Suppressor macrophage treated with lipopolysaccharide for 1 hour (primary cell): ENCODE measurements at regions not wholly inside any gene's neighbourhood (a gene's known extent, or its start where the extent isn't known, plus 50 kb on each side); places are given as distances from the start of the nearest gene placed in this dataset.

ENCODE experiments used
- DNase-seq, 3 donors: peaks; one replicate each; pipeline ENCODE4 v3.0.0-alpha.2; 2020 to 2022

DNA sequence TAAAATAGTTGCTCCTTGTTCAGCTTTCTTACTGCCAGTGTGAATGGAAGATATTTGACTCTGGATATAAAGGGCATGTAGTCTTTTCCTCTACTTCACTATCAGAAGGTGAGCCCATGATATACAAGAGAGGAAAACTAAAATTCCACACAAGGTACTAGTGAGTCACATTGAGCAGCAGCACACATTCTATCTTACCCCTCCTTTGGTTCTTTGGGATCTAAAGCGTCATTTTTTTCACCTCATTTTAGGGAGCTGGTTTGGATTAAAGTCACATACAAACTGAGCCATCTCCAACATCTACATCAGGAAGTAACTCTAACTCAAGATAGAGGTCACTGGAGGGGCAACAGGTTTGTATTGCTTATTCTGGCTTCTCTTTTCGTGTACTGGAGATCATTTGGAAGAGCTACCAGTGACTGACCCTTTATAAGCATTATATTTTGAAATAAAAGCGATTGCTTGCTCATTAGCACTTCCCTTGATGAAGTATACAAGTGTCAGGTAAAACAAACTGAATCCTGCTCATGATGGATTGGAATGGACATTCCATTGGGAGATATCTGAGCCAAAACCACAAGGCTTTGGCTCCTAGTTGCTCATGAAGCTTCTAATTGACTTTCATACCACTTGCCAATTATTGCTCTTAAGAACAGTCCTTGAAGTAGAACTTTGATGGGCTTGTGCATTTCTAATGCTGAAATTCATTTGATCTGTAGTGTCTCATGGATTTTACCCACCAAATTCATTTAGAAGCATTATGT, 124.1 kb downstream of the SPCS3 start:
- no peak for DNase-seq

DNA sequence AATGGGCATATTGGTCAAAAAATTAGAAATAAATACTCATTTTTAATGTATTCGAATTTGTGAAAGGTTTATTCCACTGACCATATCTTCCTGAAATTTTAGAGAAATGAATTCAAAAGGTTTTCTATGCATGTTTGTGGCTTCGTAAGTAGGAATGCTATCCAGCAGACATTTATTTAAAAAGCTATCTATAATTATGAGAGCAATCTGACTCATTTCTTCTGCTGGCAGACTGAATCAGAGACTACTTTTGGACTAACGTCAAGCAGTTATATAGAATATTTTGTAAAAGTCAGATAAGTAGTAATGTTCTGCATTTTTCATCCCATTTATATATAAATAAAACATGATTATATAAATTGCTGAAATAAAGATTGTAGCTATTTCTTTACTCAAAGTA, 125.0 kb downstream of the SPCS3 start:
- no peak for DNase-seq

DNA sequence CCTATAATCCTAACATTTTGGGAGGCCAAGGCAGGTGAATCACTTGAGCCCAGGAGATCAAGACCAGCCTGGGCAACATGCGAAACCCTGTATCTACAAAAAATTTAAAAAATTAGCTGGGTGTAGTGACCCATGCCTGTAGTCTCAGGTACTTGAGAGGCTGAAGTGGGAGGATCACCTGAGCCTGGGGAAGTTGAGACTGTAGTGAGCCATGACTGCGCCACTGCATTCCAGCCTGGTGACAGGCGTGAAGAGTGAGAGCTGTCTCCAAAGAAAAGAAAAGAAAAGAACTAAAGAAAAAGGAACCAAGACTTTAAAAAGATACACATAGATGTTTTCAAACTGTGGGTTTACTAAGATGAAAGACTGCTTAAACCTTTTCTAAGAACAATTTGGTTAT, 129.0 kb downstream of the SPCS3 start:
- no peak for DNase-seq

DNA sequence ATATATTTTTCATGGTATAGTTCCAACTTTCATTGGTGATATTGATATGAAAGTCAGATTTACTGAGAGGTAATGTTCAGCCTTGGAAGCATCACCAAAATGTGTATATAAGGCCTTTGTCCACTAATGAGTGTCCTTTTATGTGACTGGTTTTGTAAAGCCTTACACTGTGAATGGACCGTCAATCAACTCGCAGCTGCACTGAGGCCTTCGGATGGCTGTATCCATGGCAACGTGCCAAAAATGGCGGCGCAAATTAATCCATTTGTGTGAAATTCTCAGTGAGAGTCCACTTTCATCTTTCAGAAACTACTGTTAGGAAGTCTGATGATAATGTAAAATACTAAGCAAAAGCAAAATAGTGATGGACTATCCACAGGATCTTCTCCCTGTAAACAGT, 131.7 kb downstream of the SPCS3 start:
- DNase-seq, result no peak

DNA sequence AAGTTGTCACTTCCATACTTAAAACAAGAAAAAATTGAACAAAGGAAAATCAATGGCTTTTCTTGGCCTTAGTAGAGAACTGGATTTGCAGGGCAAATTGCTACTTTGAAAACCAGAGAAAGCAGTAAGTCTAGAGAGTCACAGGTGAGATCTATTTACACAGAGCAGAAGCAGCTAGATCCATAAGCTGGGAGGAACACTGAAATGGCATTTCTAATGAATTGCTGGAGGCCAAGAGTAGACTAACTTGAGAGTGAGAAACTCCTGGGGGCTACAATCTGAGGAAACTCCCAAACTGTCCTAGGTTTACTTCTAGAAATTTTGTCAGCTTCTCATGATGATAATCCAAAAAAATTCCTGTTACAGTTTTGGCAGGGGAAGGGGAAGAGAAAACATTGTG, 133.3 kb downstream of the SPCS3 start:
- DNase-seq, result no peak

DNA sequence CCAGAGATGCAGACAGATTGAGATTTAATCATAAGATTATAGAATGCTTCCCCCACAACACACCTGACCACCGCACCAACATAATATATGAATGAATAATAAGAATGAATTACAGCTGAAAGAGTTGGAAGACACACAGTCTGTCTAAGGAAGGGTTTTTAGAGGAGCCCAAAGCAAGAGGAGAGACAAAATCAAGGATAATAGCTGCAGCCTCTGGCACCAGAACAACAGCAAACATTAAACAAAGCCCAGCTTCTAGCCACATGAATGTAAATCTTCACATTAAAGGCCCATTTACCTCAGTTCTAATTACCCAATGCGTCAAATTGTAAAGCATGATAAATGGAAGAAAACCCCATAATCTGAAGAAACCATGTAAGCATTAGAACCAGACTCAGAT, 133.9 kb downstream of the SPCS3 start:
- no peak for DNase-seq

DNA sequence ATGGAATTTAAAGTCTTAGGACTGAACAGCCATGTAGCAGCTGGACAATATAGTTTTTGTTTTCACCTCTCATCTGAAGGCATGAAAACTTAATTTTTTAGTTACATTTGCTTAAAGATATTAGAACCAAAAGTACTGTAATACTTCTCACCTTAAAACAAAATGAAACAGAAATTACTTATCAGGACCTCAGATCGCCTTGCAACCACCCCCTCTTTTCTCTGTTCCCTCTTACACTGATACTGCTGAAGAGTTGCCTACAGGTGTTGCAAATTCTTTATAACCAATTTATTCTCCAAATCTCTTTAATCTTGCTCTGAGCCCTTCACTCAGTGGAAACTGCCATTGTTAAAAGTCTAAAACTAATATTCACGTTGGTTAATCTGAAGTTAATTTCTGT, 145.0 kb downstream of the SPCS3 start:
- DNase-seq, result no peak

DNA sequence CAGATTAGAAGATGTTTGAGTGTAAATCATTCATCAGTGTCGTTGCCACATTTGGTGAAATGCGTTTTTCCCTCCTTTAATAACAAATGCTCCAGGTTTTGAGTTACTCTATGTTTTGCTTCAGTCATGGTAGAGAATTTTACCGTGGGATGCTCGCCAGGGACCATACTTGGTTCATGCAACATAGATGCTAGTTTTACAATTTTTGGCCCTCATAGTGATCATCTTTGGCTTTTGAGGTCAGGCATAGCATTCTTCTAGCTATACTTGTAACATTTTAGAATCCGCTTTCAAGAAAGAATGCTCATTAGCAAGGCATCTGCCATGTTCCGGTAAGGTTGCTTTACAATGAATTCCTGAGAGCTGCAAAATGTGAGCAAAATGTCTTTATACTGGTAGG, 147.2 kb downstream of the SPCS3 start:
- DNase-seq, result no peak

DNA sequence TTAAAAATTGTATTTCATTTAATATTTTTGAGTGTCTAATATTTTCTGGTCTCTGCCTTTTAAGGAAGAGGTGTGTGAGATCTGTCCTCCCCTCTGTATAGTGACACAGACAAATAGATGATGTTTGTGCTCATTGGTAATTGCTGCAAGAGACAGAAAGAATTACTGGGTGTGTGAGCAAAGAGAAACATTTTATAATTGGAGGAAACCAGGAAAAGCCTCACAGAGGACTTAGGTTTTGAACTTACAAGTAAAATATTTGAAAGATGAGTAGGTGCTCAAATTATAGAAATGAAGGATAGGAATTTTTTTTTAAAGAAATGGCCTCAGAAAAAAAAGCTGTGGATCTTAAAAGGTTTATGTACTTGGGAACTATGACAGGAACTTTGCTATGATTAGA, 149.8 kb downstream of the SPCS3 start:
- no peak for DNase-seq

DNA sequence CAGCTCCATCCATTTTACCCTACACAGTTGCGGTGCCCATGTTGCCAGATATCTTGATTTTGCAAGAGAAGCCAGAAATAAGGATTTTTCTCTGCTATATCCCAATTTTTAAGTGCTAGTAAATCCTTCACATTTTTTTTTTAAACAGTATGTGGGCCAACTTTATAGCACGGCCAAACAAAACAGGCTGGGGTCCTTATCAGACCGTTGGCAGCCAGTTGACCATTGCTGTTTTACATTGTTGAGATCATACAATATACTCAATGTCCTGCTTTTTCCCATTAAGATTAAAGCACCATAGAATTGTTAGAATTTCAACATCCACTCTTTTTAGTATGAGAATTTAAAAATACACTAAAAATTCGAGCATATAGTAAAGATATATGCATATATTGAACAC, 150.9 kb downstream of the SPCS3 start:
- DNase-seq, result no peak

DNA sequence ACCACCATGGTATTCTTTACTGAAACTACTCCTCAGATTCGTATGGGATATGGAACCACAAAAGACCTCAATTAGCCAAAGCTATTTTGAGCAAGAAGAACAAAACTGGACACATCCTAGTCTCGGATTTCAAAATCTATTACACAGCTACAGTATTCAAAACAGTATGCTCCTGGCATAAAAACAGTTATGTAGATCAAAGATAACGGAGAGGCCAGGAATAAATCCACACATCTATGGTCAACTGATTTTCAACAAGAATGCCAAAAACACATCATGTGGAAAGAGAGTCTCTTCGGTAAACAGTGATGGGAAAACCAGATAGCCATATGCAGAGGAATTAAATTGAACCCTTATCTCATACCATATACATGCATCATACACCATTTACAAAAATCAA, 155.3 kb downstream of the SPCS3 start:
- DNase-seq, result no peak

DNA sequence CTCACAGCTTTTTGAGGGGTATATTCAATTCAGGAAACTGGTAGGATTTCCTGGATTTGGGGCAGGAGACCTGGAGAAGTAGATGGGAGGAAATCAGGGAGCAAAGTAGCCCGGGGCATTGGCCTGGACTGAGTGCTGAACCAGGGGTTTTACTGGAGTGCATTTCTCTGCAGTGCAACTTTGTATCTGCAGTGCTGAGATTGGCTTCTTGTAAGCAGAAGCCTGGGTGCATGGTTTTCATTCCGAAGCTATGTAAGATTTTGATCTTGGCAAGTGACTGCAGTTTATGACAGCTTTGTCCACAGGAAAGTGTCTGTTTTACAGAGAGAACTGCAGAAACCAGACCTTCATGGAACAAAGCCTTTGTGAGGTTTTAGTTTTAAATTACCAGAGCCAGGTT, 158.3 kb downstream of the SPCS3 start:
- DNase-seq, result no peak

DNA sequence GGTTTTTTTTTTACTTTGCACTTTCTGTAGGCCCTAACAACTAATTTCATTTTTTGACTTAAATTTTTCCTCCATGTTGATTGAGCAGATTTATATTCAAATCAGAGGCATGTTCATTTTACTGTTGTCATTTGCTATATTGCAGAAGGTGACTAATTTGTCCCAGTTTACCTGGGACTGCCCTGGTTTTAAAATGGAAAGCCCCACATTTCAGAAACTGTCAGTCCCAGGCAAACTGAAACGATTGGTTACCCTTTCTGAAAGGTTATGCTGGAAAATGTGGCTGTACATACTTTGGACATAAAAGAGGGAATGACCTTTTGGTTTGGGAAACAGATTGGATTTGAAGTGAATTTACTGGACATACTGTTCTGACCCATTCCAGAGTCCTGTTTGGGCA, 160.0 kb downstream of the SPCS3 start:
- DNase-seq, result no peak

DNA sequence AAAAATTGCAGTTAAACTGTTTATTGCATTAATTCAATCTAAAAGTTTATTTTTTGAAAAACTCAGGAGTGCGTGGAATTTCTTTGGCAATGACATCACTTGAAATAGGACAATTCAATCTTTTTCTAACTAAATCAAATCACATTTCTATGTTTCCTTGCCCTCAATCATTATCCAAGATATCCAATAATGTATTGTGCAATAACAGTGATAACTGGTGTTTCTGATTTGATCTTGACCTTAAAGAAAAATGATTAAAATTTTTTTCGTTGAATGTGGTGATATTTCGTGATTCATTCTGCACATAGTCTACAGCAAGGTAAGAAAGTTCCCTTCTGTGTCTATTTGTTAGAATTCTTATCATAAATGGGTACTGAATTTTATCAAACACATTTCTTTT, 163.2 kb downstream of the SPCS3 start:
- no peak for DNase-seq

DNA sequence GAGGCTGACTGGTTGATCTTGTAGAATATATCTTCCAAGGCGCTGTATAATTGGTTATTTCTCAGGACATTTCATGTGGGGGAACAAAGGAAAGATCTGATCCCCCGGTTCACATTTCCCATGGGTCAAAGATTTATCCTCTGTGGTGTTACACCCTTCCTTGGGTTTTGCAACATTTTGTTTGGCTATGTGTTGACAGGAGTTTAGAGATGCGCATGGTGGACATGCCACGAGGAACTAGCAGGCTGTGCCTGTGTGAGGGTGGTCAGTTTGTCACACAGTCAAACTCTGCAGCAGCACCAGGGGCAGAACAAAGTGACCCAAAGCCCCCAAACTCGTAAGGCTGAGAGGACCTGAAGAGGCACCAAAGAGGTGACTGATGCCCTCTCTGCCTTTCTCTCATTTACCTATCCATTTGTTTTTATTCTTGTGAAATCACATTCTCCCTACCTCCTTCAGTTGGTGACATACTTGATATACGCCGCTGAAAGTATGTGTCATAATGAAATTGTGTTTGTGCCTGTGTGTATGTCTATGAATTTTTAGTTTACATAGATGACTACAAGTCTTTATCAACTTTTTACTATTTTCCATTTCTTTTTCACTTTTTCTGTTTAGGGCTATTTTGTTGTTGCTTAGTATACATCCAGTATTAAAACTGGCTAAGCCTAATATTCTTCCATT, 164.7 kb downstream of the SPCS3 start:
- DNase-seq, result no peak

DNA sequence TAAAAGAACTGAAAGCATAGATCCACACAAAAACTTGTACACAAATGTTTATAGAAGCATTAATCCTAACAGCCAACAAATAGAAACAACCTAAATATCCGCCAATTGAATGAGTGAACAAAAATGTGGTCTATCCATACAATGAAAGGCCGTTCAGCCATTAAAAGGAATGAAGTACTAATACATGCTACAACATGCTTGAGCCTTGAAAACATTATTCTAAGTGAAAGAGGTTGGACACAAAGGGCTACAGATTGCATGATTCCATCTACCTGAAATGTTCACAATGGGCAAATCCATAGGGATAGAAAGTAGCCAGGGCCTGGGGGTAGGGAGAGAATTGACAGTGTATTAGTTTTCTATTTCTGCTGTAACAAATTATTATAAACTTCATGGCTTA, 169.2 kb downstream of the SPCS3 start:
- DNase-seq, result no peak

DNA sequence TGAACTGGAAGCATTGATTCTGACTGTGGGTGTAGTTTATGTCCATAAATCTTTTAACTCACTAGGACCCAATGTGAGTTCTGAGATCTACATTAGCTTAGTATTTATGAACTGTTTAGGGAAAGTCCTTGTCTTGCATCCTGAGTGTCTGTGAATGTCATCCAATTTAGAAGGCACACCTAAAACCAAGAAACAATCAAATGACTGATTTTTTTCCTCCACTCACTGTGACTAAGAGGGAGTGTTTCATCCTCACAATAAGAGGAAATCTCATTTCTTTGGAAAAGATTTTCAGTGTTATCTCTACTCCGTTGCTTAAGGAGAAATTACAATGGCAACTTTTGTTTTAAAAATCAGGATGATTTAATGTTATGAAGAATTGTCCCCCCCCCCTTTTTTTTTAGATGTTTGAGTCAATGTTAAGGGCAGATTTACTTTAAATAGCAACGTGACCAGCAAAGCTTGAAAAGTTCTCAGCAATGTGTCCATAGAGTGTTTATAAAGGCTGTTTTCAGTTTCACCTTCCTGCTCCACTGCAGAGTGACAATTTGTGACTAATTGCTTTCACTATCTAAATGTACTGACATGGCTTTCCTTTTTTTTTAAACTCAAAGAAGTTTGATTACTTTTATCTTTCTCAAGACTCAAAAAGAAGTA, 173.0 kb downstream of the SPCS3 start:
- no peak for DNase-seq

DNA sequence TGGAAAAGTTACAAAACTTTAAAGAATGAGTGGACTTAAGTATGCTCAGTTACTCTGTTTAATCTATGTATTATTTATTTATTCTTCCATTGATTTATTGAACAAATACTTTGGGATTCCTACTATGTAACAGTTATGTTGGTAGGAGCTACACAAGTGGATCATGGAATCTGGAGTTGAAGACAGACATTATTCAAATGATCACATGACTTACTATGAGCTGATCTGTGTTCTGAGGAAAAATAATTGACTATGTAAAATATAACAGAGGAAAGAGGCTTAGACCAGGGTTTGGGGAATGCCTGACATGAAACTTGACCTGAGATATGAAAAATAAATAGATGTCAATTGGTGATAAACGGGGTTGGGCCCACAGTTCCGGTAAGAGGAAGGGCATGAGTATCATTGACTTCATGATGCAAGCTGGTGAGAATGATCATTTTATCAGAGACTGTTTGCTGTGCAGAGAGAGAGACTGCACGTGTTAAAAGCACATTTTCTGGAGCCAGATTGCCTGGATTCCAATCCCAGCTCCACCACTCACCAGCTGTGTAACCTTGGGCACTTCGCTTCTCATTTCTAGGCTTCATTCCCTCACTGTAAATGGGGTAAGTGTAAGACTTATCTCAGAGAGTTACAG, 179.0 kb downstream of the SPCS3 start:
- no peak for DNase-seq

DNA sequence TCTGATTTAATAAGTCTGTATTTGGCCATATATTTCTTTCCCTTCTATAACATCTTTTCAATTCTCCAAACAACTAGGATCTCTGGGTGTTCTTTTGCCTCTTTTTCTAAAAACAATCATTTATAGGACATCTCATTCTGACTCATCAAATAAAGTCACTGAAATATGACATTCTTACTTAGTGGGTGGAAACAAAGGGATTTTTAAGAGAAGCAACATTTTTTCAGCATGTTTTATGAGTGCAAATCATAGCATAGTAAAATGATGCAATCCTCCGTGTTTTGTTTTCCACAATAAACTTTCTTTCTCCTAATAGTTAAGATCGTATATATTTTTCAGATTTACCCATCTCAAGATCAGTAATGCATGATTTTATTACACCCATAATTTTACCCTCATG, 179.8 kb downstream of the SPCS3 start:
- DNase-seq, result no peak

DNA sequence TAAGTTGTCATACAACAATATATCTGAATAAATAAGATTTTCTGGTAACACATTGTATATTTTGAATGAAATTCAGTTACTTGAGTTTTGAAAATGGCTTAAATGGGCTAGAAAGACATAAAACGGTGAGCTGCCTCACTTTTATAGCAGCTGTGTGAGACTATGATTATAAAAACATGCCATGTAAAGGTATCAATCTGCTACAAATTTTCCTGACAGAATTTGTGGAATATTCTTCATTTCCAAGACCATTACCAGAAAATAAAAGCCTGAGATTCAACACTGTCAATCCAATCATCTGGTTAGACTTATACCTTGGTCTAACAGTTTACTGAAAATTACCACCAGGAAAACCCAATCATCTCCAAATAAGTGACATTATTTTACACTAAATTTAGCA, 181.1 kb downstream of the SPCS3 start:
- no peak for DNase-seq

DNA sequence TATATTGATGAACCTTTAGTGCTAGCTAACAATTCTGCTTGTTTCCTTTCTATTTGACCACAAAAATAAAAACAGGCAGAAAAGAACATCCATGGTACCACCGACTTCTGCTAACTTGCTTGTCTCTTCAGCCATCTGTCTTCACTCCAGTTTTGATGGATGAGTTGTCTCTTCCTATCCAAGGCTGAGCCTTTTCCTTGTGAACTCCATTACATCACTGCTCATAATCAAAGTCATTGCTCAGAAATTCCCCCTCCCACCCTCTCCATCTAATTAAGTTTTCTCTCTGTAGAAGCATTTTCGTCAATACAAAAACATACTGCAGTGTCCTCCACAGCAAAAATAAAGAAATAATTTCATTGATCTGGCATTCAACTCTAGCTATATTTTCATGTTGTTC, 184.4 kb downstream of the SPCS3 start:
- no peak for DNase-seq

DNA sequence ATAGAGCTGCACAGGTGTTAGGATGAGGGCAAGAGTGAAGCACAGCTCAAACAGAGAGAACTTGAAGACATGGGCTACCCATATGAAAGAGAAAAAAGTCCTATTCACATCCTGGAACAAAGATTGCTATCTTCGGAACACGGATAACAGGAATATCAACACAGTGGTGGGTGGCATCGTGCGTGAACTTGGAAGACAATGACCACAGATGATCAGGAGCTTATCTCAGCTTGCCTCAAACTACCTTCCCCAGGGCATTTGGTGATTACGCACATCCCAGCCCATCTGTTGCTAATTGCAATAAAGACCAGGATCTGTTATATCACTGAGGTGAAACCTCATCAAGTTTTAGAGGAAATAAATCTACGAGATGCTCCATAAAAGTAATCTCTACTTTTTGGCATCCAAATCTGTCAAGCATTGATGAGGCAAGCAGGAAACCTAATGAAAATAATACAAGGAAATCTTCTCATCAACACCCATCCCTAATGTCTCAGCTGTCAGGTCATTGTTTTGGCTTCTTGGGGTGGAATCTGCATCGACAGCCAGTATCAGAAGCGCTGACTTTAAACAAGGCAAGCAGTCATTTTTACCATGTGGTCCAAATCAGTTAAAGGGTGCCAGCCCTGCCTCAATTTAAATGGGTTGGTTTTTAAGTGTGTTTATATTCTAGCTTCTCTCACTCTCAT, 188.2 kb downstream of the SPCS3 start:
- DNase-seq, result no peak

DNA sequence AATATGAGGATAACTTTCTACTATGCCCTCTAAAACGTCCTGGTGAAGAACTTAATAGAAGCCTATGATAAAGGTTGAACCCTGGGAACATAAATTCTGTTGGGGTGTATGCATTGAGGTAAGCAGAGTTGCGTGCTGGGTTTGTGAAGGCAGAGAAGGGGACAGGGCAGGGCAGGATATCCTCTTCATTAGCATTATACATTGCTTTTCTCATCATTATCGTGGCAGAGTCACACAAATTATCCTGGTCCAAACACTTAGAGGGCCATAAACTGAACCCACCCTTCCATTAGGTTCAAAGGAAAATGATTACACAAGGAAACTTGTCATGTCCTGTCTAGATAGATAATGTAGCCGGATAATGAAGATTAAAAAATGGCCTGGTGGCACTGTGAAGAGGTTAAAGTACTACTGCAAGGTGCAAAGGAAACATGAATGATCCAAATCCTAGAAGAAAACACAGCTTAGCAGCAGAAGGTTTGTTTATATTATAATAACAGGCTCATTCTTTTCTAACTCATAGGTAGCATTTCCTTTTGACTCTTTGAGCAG, 189.1 kb downstream of the SPCS3 start:
- no peak for DNase-seq
